H9 (cell line): ENCODE measurements at regions not wholly inside any gene's neighbourhood (a gene's known extent, or its start where the extent isn't known, plus 50 kb on each side); places are given as distances from the start of the nearest gene placed in this dataset.

Source experiments
- DNase-seq: peaks from one replicate; pipeline ENCODE4 v3.0.0-alpha.2; 2017
- H2AFZ ChIP-seq: one replicate; pipeline ENCODE4 v1.6.1; 2013; ENCODE audit warnings: mild to moderate bottlenecking, low read length, control low read depth, moderate library complexity
- H2AK5ac ChIP-seq: 2 replicates; pipeline ENCODE4 v1.6.1; 2013; ENCODE audit warnings: low read length, control low read depth, mixed read lengths; ENCODE audit not compliant: insufficient read length
- H2BK120ac ChIP-seq: one replicate; pipeline ENCODE4 v1.6.1; 2013; ENCODE audit warnings: low read depth, mild to moderate bottlenecking, low read length, control low read depth, inconsistent platforms; ENCODE audit not compliant: poor library complexity, severe bottlenecking
- H2BK12ac ChIP-seq: 2 replicates; pipeline ENCODE4 v1.6.1; 2013; ENCODE audit warnings: low read length, control low read depth, mixed read lengths, low read depth; ENCODE audit not compliant: insufficient read length
- H2BK15ac ChIP-seq: 2 replicates; pipeline ENCODE4 v1.6.1; 2013; ENCODE audit warnings: low read depth, low read length, control low read depth
- H2BK20ac ChIP-seq: one replicate; pipeline ENCODE4 v1.6.1; 2013; ENCODE audit warnings: low read depth, mild to moderate bottlenecking, low read length, control low read depth, inconsistent platforms; ENCODE audit not compliant: poor library complexity, severe bottlenecking
- H2BK5ac ChIP-seq: 2 replicates; pipeline ENCODE4 v1.6.1; 2013; ENCODE audit warnings: low read length, control low read depth, mixed read lengths; ENCODE audit not compliant: insufficient read length
- H3K14ac ChIP-seq: 2 replicates; pipeline ENCODE4 v1.6.1; 2013; ENCODE audit warnings: low read length, control low read depth; ENCODE audit not compliant: insufficient read depth
- H3K18ac ChIP-seq: 2 replicates; pipeline ENCODE4 v1.6.1; 2013; ENCODE audit warnings: low read depth, mild to moderate bottlenecking, mixed read lengths, low read length, control low read depth; ENCODE audit not compliant: insufficient read length
- H3K23ac ChIP-seq: 2 replicates; pipeline ENCODE4 v1.6.1; 2013; ENCODE audit warnings: low read length, control low read depth, mixed read lengths, low read depth; ENCODE audit not compliant: insufficient read length
- H3K23me2 ChIP-seq: 2 replicates; pipeline ENCODE4 v1.6.1; 2013; ENCODE audit warnings: low read depth, mild to moderate bottlenecking, mixed read lengths, low read length, control low read depth; ENCODE audit not compliant: insufficient read length, poor library complexity, severe bottlenecking
- H3K27ac ChIP-seq: 2 replicates; pipeline ENCODE4 v1.5.1; 2013; ENCODE audit warnings: low read length, control low read depth, mixed read lengths, low read depth; ENCODE audit not compliant: insufficient read length
- H3K27me3 ChIP-seq: 2 replicates; pipeline ENCODE4 v1.6.1; 2013; ENCODE audit warnings: low read length, control low read depth, inconsistent platforms; ENCODE audit not compliant: insufficient read depth
- H3K4ac ChIP-seq: 2 replicates; pipeline ENCODE4 v1.6.1; 2013; ENCODE audit warnings: low read depth, mild to moderate bottlenecking, control low read depth, inconsistent platforms, low read length, moderate library complexity
- H3K4me1 ChIP-seq: 2 replicates; pipeline ENCODE4 v1.6.1; 2013; ENCODE audit warnings: low read length, control low read depth, inconsistent platforms; ENCODE audit not compliant: insufficient read depth
- H3K4me2 ChIP-seq: 2 replicates; pipeline ENCODE4 v1.6.1; 2013; ENCODE audit warnings: low read length, control low read depth, mixed read lengths; ENCODE audit not compliant: insufficient read length, insufficient read depth
- H3K56ac ChIP-seq: 2 replicates; pipeline ENCODE4 v1.6.1; 2013; ENCODE audit warnings: low read depth, mild to moderate bottlenecking, mixed read lengths, low read length, control low read depth; ENCODE audit not compliant: insufficient read length
- H3K79me1 ChIP-seq: 2 replicates; pipeline ENCODE4 v1.6.1; 2013; ENCODE audit warnings: low read depth, mild to moderate bottlenecking, moderate library complexity, low read length, control low read depth, inconsistent platforms; ENCODE audit not compliant: insufficient read depth, poor library complexity, severe bottlenecking
- H3K79me2 ChIP-seq: 2 replicates; pipeline ENCODE4 v1.6.1; 2013; ENCODE audit warnings: low read length, control low read depth, inconsistent platforms; ENCODE audit not compliant: insufficient read depth
- H3K9ac ChIP-seq: 2 replicates; pipeline ENCODE4 v1.6.1; 2013; ENCODE audit warnings: low read length, control low read depth, mixed read lengths; ENCODE audit not compliant: insufficient read length; ENCODE audit errors: extremely low read depth
- H3K9me3 ChIP-seq: one replicate; pipeline ENCODE4 v1.6.1; 2013; ENCODE audit warnings: low read depth, low read length, inconsistent platforms; ENCODE audit not compliant: control insufficient read depth
- H3T11ph ChIP-seq: one replicate; pipeline ENCODE4 v1.6.1; 2013; ENCODE audit warnings: mild to moderate bottlenecking, low read length, control low read depth, inconsistent platforms
- H4K20me1 ChIP-seq: one replicate; pipeline ENCODE4 v1.6.1; 2013; ENCODE audit not compliant: control insufficient read depth, insufficient read length, insufficient read depth
- H4K5ac ChIP-seq: 2 replicates; pipeline ENCODE4 v1.6.1; 2013; ENCODE audit warnings: low read depth, mild to moderate bottlenecking, mixed read lengths, low read length, control low read depth; ENCODE audit not compliant: insufficient read length
- H4K8ac ChIP-seq: replicated peaks from 2 replicates; pipeline ENCODE4 v1.6.1; 2013; ENCODE audit warnings: low read length, control low read depth, mixed read lengths, low read depth; ENCODE audit not compliant: insufficient read length
- H4K91ac ChIP-seq: 2 replicates; pipeline ENCODE4 v1.6.1; 2013; ENCODE audit warnings: low read depth, mild to moderate bottlenecking, moderate library complexity, mixed read lengths, low read length, control low read depth; ENCODE audit not compliant: insufficient read length
- H3K27ac Mint-ChIP-seq, 3 experiments: 2 replicates in 2 of 3; 3 replicates in 1 of 3; pipeline ENCODE4 v1.8.0; 2020 to 2021; ENCODE audit warnings: mixed read lengths in 3 of 3, mild to moderate bottlenecking in 1 of 3, moderate library complexity in 1 of 3
- H3K27me3 Mint-ChIP-seq: 2 replicates; pipeline ENCODE4 v1.8.0; 2021; ENCODE audit warnings: low read depth, mild to moderate bottlenecking, moderate library complexity, mixed read lengths
- H3K36me3 Mint-ChIP-seq, 3 experiments: 2 replicates in 2 of 3; 3 replicates in 1 of 3; pipeline ENCODE4 v1.8.0; 2020 to 2021; ENCODE audit warnings: low read depth in 3 of 3, mixed read lengths in 3 of 3; ENCODE audit not compliant: insufficient read depth in 1 of 3
- H3K4me1 Mint-ChIP-seq, 2 experiments: 2 replicates each; pipeline ENCODE4 v1.8.0; 2020; ENCODE audit warnings: mixed read lengths in 2 of 2
- H3K4me3 Mint-ChIP-seq, 2 experiments: 2 replicates in 1 of 2; 3 replicates in 1 of 2; pipeline ENCODE4 v1.8.0; 2020 to 2021; ENCODE audit warnings: mild to moderate bottlenecking in 2 of 2, mixed read lengths in 2 of 2, moderate library complexity in 1 of 2
- H3K9me3 Mint-ChIP-seq, 2 experiments: 2 replicates in 1 of 2; 3 replicates in 1 of 2; pipeline ENCODE4 v1.8.0; 2020; ENCODE audit warnings: mild to moderate bottlenecking in 2 of 2, mixed read lengths in 2 of 2, moderate library complexity in 1 of 2
- WGBS: extraction: QIAGEN DNeasy Blood & Tissue Kit; methylation state at CpG from one replicate; pipeline ENCODE4 v1.1.7; 2013; ENCODE audit warnings: missing lambda C conversion rate, low lambda C conversion rate, mixed read lengths; ENCODE audit not compliant: insufficient read length; ENCODE audit errors: extremely low coverage; 5-methylcytosine and 5-hydroxymethylcytosine counted together
- TF ChIP-seq, protein P1 (sequence below): fragments of 200-600 bp; sonication (generic); conservative IDR thresholded peaks from 3 replicates; pipeline ENCODE4 v1.8.0; 2021; ENCODE audit warnings: antibody characterized with exemption, mild to moderate bottlenecking

DNA sequence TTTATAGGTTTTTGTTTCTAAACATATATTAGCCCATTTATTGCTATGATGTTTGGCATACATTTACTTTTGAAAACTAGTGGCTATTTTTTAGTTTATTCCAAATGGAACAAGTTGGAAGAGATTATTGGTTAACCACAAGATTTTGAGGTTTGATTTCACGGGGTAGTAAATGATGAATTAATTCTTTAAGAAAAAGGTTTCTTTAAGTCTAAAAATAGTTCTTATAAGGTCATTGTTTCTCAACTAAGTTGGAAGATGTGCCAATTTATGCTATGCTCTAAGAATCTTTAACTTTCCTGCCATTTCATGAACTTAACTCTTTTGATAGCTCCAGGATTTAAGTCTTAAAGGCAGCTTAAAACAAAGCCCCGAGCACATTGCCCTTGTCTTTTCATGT is 183.8 kb downstream of the LMO4 start:
- no peaks in the 10 kb centered on the region for H3K9me3 ChIP-seq
- H3K56ac ChIP-seq: no peak overlapping the region
- H2BK15ac ChIP-seq: no peak overlapping the region
- Mint-ChIP-seq H3K27me3 (no peaks in the 10 kb centered on the region), H3K4me1 (peaks cover 4 to 10% of the 10 kb centered on the region in 2 experiments), H3K4me3 (no peak overlapping the region), H3K27ac (no peak overlapping the region), H3K36me3 (no peaks in the 10 kb centered on the region; a peak in 1 of 7 replicates), H3K9me3 (no peaks in the 10 kb centered on the region; a peak in 1 of 5 replicates)
- no peak overlapping the region for H3T11ph ChIP-seq
- H2BK12ac ChIP-seq: no peak overlapping the region
- no peaks in the 10 kb centered on the region for H3K4me1 ChIP-seq
- no peak overlapping the region for H3K23ac ChIP-seq
- no peak for DNase-seq
- H3K23me2 ChIP-seq: no peaks in the 10 kb centered on the region
- H2BK120ac ChIP-seq: no peak overlapping the region
- H4K20me1 ChIP-seq: no peaks in the 10 kb centered on the region
- no peak overlapping the region for H2AFZ ChIP-seq
- no peak overlapping the region for H2AK5ac ChIP-seq
- no CpG with 5 or more reads among the region's 2 CpGs for WGBS
- no peak overlapping the region for H3K4ac ChIP-seq
- H3K18ac ChIP-seq: no peak overlapping the region
- H3K9ac ChIP-seq: no peak overlapping the region
- no peak overlapping the region for H4K5ac ChIP-seq
- H3K27me3 ChIP-seq: no peaks in the 10 kb centered on the region
- H3K79me1 ChIP-seq: no peaks in the 10 kb centered on the region
- no peak overlapping the region for H4K91ac ChIP-seq
- no peak overlapping the region for H2BK5ac ChIP-seq
- no peaks in the 10 kb centered on the region for H3K79me2 ChIP-seq
- no peak overlapping the region for H2BK20ac ChIP-seq
- no peak overlapping the region for H3K27ac ChIP-seq
- H3K4me2 ChIP-seq: no peak overlapping the region
- TF ChIP-seq, protein P1, sequence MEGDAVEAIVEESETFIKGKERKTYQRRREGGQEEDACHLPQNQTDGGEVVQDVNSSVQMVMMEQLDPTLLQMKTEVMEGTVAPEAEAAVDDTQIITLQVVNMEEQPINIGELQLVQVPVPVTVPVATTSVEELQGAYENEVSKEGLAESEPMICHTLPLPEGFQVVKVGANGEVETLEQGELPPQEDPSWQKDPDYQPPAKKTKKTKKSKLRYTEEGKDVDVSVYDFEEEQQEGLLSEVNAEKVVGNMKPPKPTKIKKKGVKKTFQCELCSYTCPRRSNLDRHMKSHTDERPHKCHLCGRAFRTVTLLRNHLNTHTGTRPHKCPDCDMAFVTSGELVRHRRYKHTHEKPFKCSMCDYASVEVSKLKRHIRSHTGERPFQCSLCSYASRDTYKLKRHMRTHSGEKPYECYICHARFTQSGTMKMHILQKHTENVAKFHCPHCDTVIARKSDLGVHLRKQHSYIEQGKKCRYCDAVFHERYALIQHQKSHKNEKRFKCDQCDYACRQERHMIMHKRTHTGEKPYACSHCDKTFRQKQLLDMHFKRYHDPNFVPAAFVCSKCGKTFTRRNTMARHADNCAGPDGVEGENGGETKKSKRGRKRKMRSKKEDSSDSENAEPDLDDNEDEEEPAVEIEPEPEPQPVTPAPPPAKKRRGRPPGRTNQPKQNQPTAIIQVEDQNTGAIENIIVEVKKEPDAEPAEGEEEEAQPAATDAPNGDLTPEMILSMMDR: no peak
- no peak overlapping the region for H3K14ac ChIP-seq
- H4K8ac ChIP-seq: no peak overlapping the region
